Glutamatergic neuron (in vitro differentiated cells): ENCODE measurements at regions not wholly inside any gene's neighbourhood (a gene's known extent, or its start where the extent isn't known, plus 50 kb on each side); places are given as distances from the start of the nearest gene placed in this dataset.

Experiments used
- DNase-seq: peaks from one replicate; pipeline ENCODE4 v3.0.0; 2022
- H3K27ac Mint-ChIP-seq: one replicate; pipeline ENCODE4 v1.8.0; 2020; ENCODE audit warnings: mild to moderate bottlenecking, mixed read lengths, inconsistent platforms; ENCODE audit not compliant: unreplicated experiment
- H3K27me3 Mint-ChIP-seq: one replicate; pipeline ENCODE4 v1.8.0; 2020; ENCODE audit warnings: mild to moderate bottlenecking, moderate library complexity, mixed read lengths, inconsistent platforms; ENCODE audit not compliant: unreplicated experiment
- H3K36me3 Mint-ChIP-seq: one replicate; pipeline ENCODE4 v1.8.0; 2020; ENCODE audit warnings: mild to moderate bottlenecking, mixed read lengths, inconsistent platforms; ENCODE audit not compliant: unreplicated experiment
- H3K4me1 Mint-ChIP-seq: one replicate; pipeline ENCODE4 v1.8.0; 2020; ENCODE audit warnings: mild to moderate bottlenecking, low read depth, mixed read lengths, inconsistent platforms; ENCODE audit not compliant: unreplicated experiment
- H3K4me3 Mint-ChIP-seq: one replicate; pipeline ENCODE4 v1.8.0; 2020; ENCODE audit warnings: mild to moderate bottlenecking, mixed read lengths, inconsistent platforms; ENCODE audit not compliant: unreplicated experiment
- H3K9me3 Mint-ChIP-seq: one replicate; pipeline ENCODE4 v1.8.0; 2020; ENCODE audit warnings: mild to moderate bottlenecking, moderate library complexity, mixed read lengths, inconsistent platforms; ENCODE audit not compliant: unreplicated experiment
- CTCF ChIP-seq: fragments of 200-600 bp; sonication (generic); IDR thresholded peaks from one replicate; pipeline ENCODE4 v1.5.0; 2021; ENCODE audit not compliant: partially characterized antibody, unreplicated experiment

- Mint-ChIP-seq H3K36me3 (no peaks in the 10 kb centered on the region), H3K4me3 (no peak overlapping the region), H3K27me3 (no peaks in the 10 kb centered on the region), H3K4me1 (no peaks in the 10 kb centered on the region), H3K9me3 (peaks cover 1% of the 10 kb centered on the region), H3K27ac (no peak overlapping the region)
- no peak for TF ChIP-seq CTCF
- no peak for DNase-seq
Observed at GRCh38 chr7:22663357-22663718, 63.7 kb upstream of the IL6 start.

- Mint-ChIP-seq H3K9me3 (peaks cover 1% of the 10 kb centered on the region), H3K4me1 (no peaks in the 10 kb centered on the region), H3K27ac (no peak overlapping the region), H3K36me3 (no peaks in the 10 kb centered on the region), H3K27me3 (no peaks in the 10 kb centered on the region), H3K4me3 (no peak overlapping the region)
- TF ChIP-seq CTCF, result no peak
- no peak for DNase-seq
Observed at GRCh38 chr7:22662556-22663356, 64.2 kb upstream of the IL6 start.

GRCh38 chr7:22662036-22662435 is 65.0 kb upstream of the IL6 start:
- peaks cover 1% of the 10 kb centered on the region for H3K9me3 Mint-ChIP-seq
- DNase-seq, result no peak
- no peak overlapping the region for H3K4me3 Mint-ChIP-seq
- no peaks in the 10 kb centered on the region for H3K27me3 Mint-ChIP-seq
- no peak for TF ChIP-seq CTCF
- no peaks in the 10 kb centered on the region for H3K36me3 Mint-ChIP-seq
- no peak overlapping the region for H3K27ac Mint-ChIP-seq
- no peaks in the 10 kb centered on the region for H3K4me1 Mint-ChIP-seq

- H3K9me3 Mint-ChIP-seq, result peaks cover 1% of the 10 kb centered on the region
- no peaks in the 10 kb centered on the region for H3K27me3 Mint-ChIP-seq
- H3K4me3 Mint-ChIP-seq, result no peak overlapping the region
- H3K27ac Mint-ChIP-seq, result no peak overlapping the region
- no peak for DNase-seq
- H3K36me3 Mint-ChIP-seq, result no peaks in the 10 kb centered on the region
- TF ChIP-seq CTCF, result no peak
- H3K4me1 Mint-ChIP-seq, result no peaks in the 10 kb centered on the region
Observed at GRCh38 chr7:22660732-22661131, 66.3 kb upstream of the IL6 start.

- no peaks in the 10 kb centered on the region for H3K36me3 Mint-ChIP-seq
- no peak for TF ChIP-seq CTCF
- DNase-seq, result no peak
- H3K27me3 Mint-ChIP-seq, result no peaks in the 10 kb centered on the region
- H3K9me3 Mint-ChIP-seq, result peaks cover 1% of the 10 kb centered on the region
- H3K4me3 Mint-ChIP-seq, result no peak overlapping the region
- H3K27ac Mint-ChIP-seq, result no peak overlapping the region
- no peaks in the 10 kb centered on the region for H3K4me1 Mint-ChIP-seq
Observed at GRCh38 chr7:22660293-22660692, 66.7 kb upstream of the IL6 start.
